ENCODE measurements at regions not wholly inside any gene's neighbourhood (a gene's known extent, or its start where the extent isn't known, plus 50 kb on each side); places are given as distances from the start of the nearest gene placed in this dataset.
"Not testable (repeated sequence)": the region's sequence is repeated elsewhere in the genome, so short reads cannot be mapped to it uniquely, and the experiment has no call there.

DNA sequence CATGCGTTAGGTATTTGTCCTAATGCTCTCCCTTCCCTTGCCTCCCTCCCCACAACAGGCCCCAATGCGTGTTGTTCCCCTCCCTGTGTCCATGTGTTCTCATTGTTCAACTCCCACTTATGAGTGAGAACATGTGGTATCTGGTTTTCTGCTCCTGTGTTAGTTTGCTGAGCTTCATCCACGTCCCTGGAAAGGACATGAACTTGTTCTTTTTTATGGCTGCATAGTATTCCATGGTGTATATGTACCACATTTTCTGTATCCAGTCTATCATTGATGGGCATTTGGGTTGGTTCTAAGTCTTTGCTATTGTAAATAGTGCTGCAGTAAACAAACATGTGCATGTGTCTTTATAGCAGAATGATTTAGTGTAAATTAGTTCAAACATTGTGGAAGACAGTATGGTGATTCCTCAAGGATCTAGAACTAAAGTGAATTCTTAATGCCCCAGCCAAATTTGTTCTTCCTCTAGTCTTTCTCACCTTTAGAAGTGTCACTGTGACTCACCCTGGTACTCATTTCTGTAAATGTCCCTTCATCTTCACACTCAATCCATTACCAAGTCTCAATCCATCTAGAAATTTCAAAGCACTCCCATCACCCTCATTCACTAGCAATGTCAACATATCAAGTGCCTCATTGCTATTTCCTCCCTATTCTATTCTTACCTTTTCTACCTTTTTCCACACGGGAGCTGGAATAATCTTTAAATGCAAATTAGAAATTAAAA lies 123.9 kb downstream of the MREG start:
- not testable (repeated sequence) for DNase-seq

DNA sequence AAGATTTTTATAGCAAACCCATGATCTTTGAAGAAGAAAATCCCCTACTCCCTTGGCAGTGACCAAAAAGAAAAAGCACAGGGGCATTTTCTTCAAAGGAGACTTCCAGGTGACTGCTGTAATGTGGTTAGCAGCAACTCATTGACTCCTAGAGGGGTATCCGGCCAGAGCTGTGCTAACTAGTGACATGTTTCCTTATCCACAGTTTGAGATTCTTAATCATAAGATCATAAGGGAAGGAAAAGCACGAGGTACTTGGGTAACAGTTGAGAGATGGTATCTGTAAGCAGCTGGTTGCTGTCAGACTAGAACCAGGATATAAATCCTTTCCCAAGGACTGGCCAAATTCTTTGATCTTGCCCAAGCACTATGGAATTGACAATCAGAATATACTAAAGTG lies 124.7 kb downstream of the MREG start:
- no peak for DNase-seq

DNA sequence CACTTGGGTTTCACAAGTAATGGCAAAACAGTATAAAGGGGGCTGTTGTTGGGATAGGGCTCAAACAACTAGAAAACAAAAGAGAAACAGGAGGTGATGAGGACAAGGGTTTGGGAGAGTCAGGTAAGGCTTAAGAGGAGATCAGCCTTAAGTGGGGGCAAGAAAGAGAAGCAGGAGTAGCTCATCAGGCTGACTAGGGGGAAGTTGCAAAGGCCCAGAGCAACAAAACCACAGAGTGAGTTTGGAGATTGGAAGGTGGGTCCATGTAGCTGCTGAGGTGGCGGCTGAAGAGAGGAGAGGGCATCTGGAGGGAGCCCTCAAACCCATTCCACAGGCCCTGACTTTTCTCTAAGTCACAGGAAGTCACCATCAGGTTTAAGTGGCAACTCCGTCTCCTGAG lies 126.0 kb downstream of the MREG start:
- DNase-seq: no peak

GRCh38 chr2:215886022-215886421 lies 127.3 kb downstream of the MREG start:
- DNase-seq: no peak

DNA sequence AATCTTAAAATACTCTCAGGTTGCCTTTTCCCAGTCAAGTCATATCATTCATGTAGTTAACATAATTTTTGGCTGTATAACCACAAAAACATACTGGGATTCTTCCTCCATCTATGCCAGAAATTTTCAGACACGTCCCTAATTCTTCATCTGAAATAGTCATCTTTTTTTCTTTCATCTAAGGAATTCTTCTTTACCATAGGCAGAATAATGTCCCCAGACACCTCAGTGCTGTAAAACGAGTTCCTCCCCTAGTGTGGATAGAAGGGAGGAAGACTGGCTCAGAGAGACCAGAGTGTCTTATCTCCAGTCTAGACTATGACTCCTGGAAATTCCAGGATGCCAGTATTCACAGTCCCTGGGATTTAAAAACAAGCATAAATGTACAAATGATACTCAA lies 127.8 kb downstream of the MREG start:
- no peak for DNase-seq

DNA sequence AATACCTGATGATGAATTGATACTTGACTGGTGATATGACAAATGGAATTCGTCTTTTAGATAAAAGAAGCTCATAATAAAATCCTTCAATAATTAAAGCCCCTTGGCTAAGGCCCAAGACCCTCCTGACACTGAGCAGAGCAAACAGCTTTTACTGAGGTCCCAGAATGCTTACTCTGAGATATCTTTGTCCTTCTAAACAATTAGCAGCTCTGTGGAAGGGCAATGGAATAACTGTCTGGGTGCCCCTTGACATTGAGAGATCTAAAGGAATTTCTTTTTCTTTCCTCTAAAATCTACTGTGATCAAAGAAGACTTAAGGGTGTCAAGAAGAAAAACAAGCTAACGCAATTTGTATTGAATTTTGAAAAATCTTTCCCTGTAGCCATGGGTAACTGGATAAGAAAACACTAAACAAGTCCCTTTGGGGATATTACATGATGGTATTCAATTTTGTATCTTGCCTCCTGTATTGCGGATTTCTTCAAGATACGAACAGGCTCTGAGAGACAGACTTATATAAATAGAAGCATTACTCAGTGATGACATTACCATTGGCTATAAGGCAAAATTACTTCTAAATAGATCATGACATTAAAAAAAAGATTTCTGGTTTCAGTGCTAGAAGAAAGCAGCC lies 128.8 kb downstream of the MREG start:
- DNase-seq: no peak

DNA sequence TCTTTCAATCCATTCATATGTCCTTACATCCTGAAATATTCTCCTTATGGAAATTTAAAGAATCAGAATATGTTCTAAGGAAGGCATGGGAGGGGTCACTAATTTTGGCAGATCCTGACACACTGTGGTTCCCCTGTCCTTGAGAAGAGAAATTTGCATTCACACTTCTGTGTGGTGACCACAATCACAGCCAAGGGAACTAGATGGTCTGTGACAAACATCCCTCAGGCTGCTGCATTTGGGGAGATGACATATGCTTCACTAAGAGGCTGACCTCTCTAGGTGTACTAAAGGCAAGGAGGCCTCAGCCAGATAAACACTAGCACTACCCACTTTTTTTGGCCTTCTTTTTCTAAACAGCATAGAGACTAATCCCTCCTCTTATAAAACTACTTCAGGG lies 129.6 kb downstream of the MREG start:
- DNase-seq: no peak

GRCh38 chr2:215882689-215883088 lies 130.7 kb downstream of the MREG start:
- DNase-seq: no peak

- DNase-seq: no peak
Observed at GRCh38 chr2:215881582-215881981, 131.8 kb downstream of the MREG start.

GRCh38 chr2:215880970-215881369 lies 132.4 kb downstream of the MREG start:
- no peak for DNase-seq

DNA sequence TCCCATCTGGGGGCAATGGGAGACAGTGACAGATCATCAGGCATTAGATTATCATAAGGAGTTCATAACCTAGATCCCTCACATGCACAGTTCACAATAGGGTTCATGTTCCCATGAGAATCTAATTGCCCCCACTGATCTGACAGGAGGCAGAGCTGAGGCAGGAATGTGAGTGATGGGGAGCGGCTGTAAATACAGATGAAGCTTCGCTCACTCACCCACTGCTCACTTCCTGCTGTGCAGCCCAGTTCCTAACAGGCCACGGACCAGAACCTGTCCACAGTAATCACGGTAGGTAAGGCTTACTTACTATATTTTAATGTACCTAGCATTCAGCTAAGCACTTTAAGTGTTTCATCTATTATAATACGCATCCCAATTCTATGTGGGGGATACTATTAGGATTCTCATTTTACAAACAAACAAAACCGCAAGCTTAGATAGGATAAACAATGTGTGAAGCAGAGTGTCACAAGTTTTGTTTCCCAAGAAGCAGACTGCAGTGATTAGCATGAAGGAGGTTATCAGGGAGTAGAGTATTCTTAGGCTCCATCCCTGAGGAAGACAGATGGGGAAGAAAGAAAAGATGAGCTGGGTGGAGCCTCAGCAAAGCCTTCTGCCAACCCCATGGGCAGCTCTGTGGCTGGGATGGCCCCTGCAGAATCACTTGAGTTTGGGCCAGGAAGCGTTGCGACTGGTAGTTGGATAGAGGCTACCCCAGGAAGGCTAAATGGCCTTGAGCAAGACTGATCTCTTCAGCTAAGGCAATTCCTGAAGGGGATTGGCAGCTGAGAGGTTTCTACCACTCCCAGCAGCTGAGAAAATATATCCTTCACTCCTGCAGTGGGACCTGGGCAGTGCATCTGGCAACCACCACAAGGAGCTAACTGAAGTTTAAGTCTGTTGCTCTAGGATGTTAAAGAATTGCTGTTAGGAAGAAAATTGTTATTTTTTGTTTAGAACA lies 133.1 kb downstream of the MREG start:
- no peak for DNase-seq

DNA sequence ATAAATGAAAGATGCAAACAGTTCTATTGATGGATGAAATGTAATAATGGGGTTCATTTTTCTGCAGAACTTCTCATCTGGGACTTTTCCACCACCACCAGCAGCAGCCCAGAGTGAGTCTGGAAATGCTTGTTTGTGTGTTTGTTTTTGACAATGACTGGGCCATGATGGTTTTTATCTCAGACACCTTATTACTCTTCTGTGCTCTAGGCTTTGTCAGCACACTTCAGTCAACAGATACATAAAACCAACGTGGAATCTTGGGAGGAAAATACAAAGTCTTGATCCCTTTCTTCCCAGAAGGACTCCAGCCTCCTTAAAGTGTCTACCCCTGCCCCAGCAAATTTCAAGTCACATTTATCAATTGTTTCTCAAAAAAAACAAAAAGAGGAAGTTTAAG lies 134.0 kb downstream of the MREG start:
- no peak for DNase-seq

GRCh38 chr2:215878476-215879063 lies 134.8 kb downstream of the MREG start:
- DNase-seq: no peak

DNA sequence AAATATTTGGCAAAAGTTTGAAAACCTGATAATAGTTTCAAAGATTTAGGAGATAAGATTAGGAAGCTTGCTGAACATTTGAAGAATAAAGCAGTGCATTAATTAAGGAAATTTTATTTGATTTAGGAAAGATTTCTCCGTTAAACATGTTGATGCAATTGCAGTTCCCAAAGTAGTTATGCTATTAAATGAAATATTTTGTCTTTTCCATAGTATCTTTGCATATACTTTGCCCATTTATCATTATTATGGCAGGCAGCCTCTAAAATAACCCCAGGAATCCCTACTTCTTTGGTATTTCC lies 136.5 kb downstream of the MREG start:
- DNase-seq: no peak

- DNase-seq: no peak
Observed at GRCh38 chr2:215876139-215876936, 137.0 kb downstream of the MREG start.

DNA sequence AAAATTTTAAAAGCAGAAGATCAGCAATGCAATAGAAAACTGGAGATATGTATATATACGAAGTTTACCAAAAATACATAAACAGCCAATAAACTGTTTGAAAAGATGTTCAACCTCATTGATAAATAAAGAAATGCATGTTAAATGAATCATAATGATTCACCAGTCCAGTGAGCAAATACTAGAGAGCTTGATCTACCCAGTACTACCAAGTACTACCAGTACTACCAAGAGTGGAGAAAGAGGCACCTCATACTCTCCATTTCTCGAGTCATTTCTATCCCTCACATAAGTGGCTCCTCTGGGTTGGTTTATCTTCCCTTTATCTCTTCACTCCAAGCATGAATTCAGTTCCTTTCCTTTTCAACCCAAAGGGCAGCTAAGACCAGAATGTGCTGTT lies 138.9 kb downstream of the MREG start:
- no peak for DNase-seq

DNA sequence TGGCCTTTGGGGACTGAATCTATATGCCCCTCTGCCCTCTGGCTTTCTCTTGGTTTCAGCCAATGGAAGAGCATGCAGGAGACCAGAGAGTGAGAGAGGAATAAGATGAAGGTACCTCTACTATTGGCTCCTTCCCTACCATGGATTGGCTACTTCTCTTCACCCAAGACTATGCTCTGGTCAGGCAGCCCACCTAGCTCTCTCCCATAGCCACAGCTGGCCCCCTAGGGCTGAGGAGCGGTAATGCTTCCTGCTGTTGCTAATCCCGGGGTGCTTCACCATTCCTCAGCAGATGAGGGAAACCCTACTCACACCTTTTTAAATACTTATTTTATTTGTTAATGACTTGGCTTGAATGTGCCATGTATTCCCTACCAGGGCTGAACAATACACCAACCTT lies 142.4 kb downstream of the MREG start:
- DNase-seq: no peak

DNA sequence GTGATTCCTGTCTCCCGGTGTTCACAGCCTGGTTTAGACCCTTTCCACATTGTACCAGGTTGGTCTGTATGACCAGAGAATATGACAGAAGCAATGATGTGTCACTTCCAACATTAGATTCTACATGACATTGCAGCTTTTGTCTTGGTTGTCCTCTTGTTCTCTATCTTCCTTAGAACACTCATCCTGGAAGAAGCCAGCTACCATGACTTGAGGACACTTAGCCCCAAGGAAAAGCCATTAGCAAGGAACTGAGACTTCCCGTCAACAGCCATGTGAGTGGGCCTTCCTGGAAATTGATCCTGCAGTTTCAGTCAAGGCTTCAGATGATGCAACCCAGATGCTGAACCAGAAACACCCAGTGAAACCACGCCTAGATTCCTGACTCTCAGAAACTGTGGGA lies 143.3 kb downstream of the MREG start:
- no peak for DNase-seq

DNA sequence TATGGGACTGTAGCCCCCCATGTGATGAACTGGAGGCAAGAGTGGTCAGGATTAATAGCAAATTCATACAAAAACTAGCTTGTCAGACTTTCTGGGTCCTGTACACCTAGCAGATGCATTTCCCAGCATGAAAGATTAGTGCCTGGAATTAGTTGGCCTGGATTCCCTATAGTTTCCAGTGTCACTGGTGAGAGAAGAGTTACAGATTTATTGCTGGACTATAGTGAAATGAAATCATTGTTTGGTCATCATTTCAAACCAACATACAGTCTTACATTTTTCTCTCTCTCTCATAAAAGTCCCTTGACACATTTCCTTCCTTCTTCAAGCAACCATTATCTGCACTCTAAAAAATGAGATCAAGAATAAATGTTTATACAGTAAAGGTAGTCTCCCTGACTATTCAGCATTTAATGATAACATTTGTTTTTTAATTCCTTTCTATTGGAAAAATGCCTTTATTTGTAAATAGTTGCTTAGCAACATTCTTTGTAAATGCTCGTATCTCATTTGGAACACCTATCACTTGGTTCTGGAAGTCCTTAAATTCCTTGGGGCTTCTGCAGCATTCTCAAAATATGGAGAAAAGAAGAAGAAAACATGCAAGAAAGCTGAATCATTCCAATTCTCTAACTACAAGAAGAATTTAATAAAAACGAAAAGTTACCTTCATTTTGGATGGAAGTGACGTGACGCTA lies 144.4 kb downstream of the MREG start:
- DNase-seq: no peak

DNA sequence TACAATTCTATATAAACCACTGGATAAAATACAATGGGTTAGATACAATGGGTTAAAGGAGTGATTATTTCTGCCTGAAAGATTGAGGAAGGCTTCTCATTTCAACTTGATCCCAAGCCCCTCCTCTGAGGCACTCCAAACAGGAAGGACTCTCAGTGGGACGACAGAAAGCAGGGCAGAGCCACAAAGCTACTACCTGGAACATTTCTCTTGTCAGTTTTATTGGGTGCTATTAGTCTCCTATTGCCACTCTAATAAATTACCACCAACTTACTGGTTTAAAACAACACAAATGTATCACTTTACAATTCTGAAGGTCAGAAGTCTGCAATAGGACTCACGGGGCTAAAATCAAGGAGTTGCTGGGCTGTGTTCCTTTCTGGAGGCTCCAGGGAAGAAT lies 146.7 kb downstream of the MREG start:
- no peak for DNase-seq

DNA sequence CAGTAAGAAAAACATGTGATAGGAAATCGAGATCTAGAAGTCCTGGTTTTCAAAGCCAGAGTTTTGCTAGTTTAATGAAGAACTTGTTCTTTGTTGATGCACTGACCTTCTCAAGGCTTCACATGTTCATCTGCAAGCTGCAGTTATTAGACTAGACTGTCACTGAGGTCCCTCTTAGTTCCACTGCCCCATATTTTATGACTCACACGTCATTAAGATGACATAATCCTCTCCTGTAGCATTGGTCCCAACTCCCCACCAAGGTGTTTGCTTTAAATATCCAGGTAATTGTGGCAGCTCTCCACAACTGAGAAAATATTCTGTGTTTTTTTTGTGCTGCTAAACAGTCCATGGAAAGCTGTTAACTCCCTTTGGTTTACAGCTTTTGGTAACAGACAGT lies 149.7 kb downstream of the MREG start:
- DNase-seq: no peak

GRCh38 chr2:215862351-215862771 lies 151.0 kb downstream of the MREG start:
- DNase-seq: no peak
